ENCODE measurements at regions not wholly inside any gene's neighbourhood (a gene's known extent, or its start where the extent isn't known, plus 50 kb on each side); places are given as distances from the start of the nearest gene placed in this dataset.

GRCh38 chr7:33831389-33832141 is 73.8 kb upstream of the BMPER start:
- Histone ChIP-seq H3K27ac (peak overlapping the region; percentile 48), H3K27me3 (ENCODE audit: insufficient read depth, low read depth, severe bottlenecking) (no peaks in the 10 kb centered on the region), H3K4me3 (ENCODE audit: low read depth, low read length) (no peak overlapping the region), H3K36me3 (no peaks in the 10 kb centered on the region), H3K9me3 (ENCODE audit: severe bottlenecking) (no peaks in the 10 kb centered on the region)
- no peak for DNase-seq
- TF ChIP-seq, protein P1, sequence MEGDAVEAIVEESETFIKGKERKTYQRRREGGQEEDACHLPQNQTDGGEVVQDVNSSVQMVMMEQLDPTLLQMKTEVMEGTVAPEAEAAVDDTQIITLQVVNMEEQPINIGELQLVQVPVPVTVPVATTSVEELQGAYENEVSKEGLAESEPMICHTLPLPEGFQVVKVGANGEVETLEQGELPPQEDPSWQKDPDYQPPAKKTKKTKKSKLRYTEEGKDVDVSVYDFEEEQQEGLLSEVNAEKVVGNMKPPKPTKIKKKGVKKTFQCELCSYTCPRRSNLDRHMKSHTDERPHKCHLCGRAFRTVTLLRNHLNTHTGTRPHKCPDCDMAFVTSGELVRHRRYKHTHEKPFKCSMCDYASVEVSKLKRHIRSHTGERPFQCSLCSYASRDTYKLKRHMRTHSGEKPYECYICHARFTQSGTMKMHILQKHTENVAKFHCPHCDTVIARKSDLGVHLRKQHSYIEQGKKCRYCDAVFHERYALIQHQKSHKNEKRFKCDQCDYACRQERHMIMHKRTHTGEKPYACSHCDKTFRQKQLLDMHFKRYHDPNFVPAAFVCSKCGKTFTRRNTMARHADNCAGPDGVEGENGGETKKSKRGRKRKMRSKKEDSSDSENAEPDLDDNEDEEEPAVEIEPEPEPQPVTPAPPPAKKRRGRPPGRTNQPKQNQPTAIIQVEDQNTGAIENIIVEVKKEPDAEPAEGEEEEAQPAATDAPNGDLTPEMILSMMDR (IDR thresholded peaks at IDR 0.05; ENCODE audit: low read depth, low read length), result no peak

GRCh38 chr7:33832271-33832721 is 73.0 kb upstream of the BMPER start:
- TF ChIP-seq, protein P1 (IDR thresholded peaks at IDR 0.05; ENCODE audit: low read depth, low read length), result no peak
- no peaks in the 10 kb centered on the region for H3K36me3 ChIP-seq
- peak overlapping the region; percentile 48 for H3K27ac ChIP-seq
- DNase-seq, result peak; percentile 90
- H3K9me3 ChIP-seq (ENCODE audit: severe bottlenecking), result no peaks in the 10 kb centered on the region
- no peaks in the 10 kb centered on the region for H3K27me3 ChIP-seq (ENCODE audit: insufficient read depth, low read depth, severe bottlenecking)
- peak overlapping the region; percentile 24 for H3K4me3 ChIP-seq (ENCODE audit: low read depth, low read length)

DNA sequence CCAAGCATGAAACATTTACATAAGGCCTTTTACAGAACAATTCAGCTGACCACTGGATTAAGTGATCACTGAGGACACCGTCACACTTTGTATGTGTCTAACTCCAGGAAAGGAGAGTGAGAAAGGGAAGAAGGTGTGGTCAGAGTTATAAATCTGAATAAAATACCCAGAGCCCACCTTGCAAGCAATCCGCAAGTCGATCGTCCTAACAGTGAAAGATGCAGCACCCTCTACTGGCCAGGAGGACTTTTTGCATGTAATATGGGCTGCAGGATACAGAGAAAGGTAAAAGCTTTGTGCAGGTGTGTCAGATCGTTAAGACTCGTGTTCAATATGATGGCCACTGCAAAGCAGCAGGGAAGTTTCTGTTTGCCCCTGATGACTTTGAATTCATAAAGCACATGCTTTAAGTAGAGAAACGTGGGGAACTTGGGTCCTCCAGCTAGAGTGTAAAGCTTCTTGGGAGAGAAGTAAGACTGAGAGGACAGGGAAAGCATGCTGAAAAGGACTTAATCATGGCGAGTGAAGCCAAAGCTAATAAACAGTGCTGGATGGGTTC is 68.5 kb upstream of the BMPER start:
- Histone ChIP-seq H3K36me3 (no peaks in the 10 kb centered on the region), H3K27ac (no peak overlapping the region), H3K9me3 (ENCODE audit: severe bottlenecking) (no peaks in the 10 kb centered on the region), H3K4me3 (ENCODE audit: low read depth, low read length) (no peak overlapping the region), H3K27me3 (ENCODE audit: insufficient read depth, low read depth, severe bottlenecking) (no peaks in the 10 kb centered on the region)
- peak; percentile 26 for DNase-seq
- TF ChIP-seq, protein P1 (IDR thresholded peaks at IDR 0.05; ENCODE audit: low read depth, low read length), result peak; percentile 52

DNA sequence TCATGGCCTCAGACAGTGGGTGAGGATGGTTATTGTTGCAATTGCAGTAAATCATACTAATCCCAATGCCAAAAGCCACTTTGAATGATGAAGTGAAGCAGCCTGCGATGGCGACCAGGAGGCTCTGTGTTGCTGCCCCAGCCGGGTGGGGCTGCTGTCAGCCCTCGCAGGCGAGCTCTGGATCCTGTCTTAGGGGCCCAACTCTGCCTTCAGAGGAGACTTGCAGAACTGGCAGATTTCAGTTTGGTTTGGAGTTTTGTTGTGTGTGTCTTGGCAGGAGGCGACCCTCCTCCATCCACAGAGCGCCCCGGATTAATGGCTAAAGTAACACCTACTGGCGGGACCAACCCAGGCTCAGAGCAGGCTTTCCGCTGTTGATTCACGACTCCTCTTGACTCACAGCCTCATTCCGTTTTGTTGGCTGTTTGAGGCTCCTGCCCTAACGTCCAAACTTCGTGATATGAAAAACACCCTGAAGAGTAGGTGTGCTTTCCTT is 67.9 kb upstream of the BMPER start:
- Histone ChIP-seq H3K36me3 (no peaks in the 10 kb centered on the region), H3K27me3 (ENCODE audit: insufficient read depth, low read depth, severe bottlenecking) (no peaks in the 10 kb centered on the region), H3K4me3 (ENCODE audit: low read depth, low read length) (no peak overlapping the region), H3K9me3 (ENCODE audit: severe bottlenecking) (no peaks in the 10 kb centered on the region), H3K27ac (no peak overlapping the region)
- no peak for DNase-seq
- TF ChIP-seq, protein P1 (IDR thresholded peaks at IDR 0.05; ENCODE audit: low read depth, low read length), result no peak

DNA sequence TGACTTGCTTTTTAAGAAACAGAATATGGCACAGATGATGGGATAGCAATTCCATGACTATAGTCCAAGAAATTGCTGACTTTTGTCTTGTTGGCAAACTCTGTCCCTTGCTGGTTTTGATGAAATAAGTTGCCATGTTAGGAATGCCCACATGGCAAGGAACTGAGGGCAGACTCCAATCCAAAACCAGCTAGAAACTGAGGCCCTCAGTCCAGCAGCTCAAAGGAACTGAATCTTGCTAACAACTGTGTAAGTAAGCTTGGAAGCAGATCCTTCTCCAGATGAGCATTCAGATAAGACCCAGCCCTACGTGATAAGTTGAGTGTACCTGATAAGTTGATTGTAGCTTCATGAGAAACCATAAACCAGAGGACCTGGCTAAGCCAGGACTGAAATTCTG is 64.3 kb upstream of the BMPER start:
- TF ChIP-seq, protein P1 (IDR thresholded peaks at IDR 0.05; ENCODE audit: low read depth, low read length), result no peak
- no peak for DNase-seq
- H3K27me3 ChIP-seq (ENCODE audit: insufficient read depth, low read depth, severe bottlenecking), result no peaks in the 10 kb centered on the region

More for the DNA sequence above, 64.3 kb upstream of the BMPER start:
- Histone ChIP-seq H3K27ac (no peak overlapping the region), H3K4me3 (ENCODE audit: low read depth, low read length) (no peak overlapping the region), H3K9me3 (ENCODE audit: severe bottlenecking) (no peaks in the 10 kb centered on the region), H3K36me3 (no peaks in the 10 kb centered on the region)
